ENCODE measurements at regions not wholly inside any gene's neighbourhood (a gene's known extent, or its start where the extent isn't known, plus 50 kb on each side); places are given as distances from the start of the nearest gene placed in this dataset.

DNA sequence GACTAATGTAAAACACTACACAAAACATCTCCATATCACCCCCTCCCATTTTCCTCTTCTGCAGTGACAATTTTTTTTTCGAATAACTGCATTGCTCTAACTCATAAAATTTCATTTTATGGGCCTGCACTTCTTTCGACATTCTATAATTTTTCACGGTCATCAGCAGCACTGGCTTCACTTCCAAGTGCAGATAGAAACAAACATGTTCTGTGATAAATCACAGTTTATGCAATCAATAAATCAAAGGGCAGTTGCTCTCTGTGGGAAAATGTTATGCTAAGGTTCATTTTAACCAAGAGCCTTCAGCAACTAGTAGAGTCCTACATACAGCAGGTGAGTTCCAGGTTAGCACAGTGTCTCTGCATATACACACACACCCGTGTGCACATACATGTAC lies 100.1 kb downstream of the GPAM start:
- DNase-seq = no peak

DNA sequence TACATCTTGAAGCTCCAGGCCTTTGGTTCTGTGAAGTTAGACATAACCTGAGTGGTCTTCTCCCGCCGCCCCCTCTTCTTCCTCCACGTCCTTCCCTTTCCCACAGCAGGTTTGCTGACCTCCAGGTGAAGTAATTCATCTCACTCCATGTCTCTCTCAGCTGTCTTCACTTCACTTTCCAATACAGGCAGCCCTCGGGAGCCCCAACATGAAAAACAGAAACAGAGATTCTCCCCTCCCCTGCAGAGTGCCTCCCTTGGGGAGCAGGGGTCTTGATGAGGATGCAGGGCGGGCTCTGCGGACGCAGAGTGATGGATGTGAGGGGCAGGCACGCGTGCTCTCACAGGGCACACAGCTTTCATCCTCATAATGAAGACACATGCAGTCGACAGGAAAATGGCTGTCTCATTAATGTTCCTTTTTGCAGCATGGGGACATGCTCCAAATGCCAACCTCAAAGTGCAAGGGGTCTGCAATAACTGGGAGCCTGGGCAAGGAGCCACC lies 95.6 kb downstream of the GPAM start:
- DNase-seq = no peak

DNA sequence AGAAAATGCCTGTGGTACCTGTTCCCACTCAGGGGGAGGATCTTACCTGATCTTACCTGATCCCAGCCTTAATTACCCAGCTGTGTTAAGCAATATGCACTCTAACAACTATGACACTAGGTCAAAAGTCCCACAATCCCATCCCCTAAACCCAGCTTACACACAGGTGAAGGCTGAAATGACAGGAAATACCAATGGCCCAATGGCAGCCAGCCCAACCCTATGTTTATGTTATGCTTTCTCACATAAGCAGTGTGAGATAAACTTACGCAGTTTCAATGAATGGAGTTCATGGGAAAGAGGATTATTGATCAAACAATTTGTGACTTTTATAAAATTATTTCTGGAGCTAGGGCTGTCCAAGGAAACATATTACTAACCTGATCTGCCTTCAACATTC lies 91.9 kb downstream of the GPAM start:
- no peak for DNase-seq

DNA sequence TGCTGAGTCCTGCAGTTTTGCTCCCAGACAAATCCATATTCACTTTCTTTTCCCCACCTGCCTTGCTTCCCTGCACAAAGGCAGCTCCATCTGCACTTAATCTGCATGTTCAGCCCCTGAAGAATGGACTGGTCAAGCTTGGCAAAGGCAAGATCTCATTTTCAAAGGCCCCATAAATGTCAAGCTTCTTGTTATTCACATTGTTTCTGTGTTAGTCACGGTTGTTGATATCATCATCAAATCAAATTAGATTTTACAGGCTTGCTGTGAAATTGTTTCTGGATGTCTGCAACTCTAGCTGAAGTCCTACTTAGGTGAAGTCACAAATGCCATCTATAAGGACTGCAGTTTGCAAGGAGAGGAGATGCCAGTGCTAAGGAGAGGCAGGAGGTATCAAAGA lies 91.0 kb downstream of the GPAM start:
- DNase-seq = no peak

DNA sequence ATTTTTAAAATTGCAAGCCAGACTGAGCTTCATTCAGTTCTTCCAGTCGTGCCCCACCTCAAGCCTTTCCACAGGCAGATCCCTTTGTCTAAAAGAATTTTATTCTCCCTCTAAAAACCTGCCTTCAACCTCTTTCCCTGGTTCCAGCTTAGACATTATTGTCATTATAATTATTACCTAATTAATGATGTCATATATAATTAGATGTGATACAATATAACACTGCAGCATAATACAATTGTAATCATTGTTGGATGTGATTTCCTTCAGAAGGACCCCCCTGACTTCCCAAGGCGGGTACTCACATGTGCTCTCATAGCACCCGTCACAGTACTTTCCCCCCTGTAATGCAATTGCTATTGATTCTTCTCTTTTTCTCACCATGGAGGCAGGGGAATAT lies 88.6 kb downstream of the GPAM start:
- no peak for DNase-seq

DNA sequence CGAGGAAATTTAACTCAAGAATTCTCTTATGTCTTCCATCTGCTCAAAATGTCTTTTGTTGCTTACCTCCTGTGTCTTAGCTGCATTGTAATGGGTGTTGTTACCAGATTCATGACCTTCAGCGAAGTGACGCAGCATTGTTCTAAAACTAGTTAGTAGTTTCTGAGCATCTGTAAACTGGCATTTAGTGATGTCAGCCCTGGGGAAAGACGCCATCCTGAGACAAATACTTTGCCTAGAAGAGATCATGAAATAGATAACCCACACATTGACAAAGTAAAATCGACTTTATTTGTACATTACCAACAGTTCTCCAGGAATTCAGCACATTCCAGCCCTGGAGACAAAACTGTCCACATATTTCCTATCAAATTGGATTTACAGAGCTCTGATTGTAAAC lies 87.8 kb downstream of the GPAM start:
- DNase-seq = no peak

DNA sequence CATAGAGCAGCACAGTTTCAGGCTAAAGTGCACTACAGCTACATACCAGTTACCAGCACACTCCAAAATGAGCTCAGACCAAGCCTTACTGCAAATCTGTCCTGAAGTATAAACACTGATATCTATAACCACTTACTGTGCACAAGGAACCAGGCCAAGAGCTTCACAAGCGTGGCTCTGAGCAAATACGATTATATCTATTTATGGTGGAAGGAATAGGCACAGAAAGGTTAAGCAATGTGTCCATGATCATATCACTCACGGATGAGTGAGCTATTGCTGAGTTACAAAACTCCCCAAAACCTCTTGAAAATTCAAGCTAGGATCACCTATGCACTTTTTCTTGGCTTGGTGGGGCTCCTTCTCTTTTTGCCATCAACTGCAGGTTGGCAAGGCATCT lies 84.9 kb downstream of the GPAM start:
- DNase-seq = no peak

Data from stimulated activated CD4-positive, alpha-beta T cell treated with anti-CD3 and anti-CD28 coated beads, Interleukin-2, amount 100 ng/mL, for 48 hours (primary cell).